Osteocyte (in vitro differentiated cells): ENCODE measurements at regions not wholly inside any gene's neighbourhood (a gene's known extent, or its start where the extent isn't known, plus 50 kb on each side); places are given as distances from the start of the nearest gene placed in this dataset.

ENCODE experiments used
- DNase-seq: peaks from one replicate; pipeline ENCODE4 v3.0.0; 2021; ENCODE audit warnings: mixed read lengths; ENCODE audit not compliant: unreplicated experiment; ENCODE audit errors: extremely low spot score
- H3K27ac Mint-ChIP-seq: one replicate; pipeline ENCODE4 v1.8.0; 2021; ENCODE audit warnings: mild to moderate bottlenecking, mixed read lengths; ENCODE audit not compliant: unreplicated experiment
- H3K27me3 Mint-ChIP-seq: one replicate; pipeline ENCODE4 v1.8.0; 2021; ENCODE audit warnings: mixed read lengths; ENCODE audit not compliant: unreplicated experiment
- H3K36me3 Mint-ChIP-seq: one replicate; pipeline ENCODE4 v1.8.0; 2021; ENCODE audit warnings: mixed read lengths; ENCODE audit not compliant: unreplicated experiment
- H3K4me1 Mint-ChIP-seq: one replicate; pipeline ENCODE4 v1.8.0; 2021; ENCODE audit warnings: mixed read lengths; ENCODE audit not compliant: unreplicated experiment
- H3K4me3 Mint-ChIP-seq: one replicate; pipeline ENCODE4 v1.8.0; 2021; ENCODE audit warnings: mild to moderate bottlenecking, moderate library complexity, mixed read lengths; ENCODE audit not compliant: unreplicated experiment
- H3K9me3 Mint-ChIP-seq: one replicate; pipeline ENCODE4 v1.8.0; 2021; ENCODE audit warnings: mixed read lengths; ENCODE audit not compliant: unreplicated experiment
- CTCF ChIP-seq: fragments of 200-600 bp; sonication (generic); IDR thresholded peaks from 2 replicates; pipeline ENCODE4 v1.5.0; 2021; ENCODE audit warnings: antibody characterized with exemption, mild to moderate bottlenecking, moderate library complexity

- H3K27me3 Mint-ChIP-seq = no peaks in the 10 kb centered on the region
- DNase-seq = no peak
- H3K4me1 Mint-ChIP-seq = no peaks in the 10 kb centered on the region
- H3K9me3 Mint-ChIP-seq = peaks cover 11% of the 10 kb centered on the region
- no peak overlapping the region for H3K4me3 Mint-ChIP-seq
- H3K36me3 Mint-ChIP-seq = no peaks in the 10 kb centered on the region
- TF ChIP-seq CTCF = no peak
- H3K27ac Mint-ChIP-seq = no peak overlapping the region
Observed at GRCh38 chr14:31977001-31977556, 100.0 kb upstream of the ARHGAP5 start.

GRCh38 chr14:31978423-31978822, 98.7 kb upstream of the ARHGAP5 start:
- peaks cover 24% of the 10 kb centered on the region for H3K9me3 Mint-ChIP-seq
- peaks cover 5% of the 10 kb centered on the region for H3K36me3 Mint-ChIP-seq
- no peaks in the 10 kb centered on the region for H3K27me3 Mint-ChIP-seq
- no peak for DNase-seq
- H3K27ac Mint-ChIP-seq = no peak overlapping the region
- TF ChIP-seq CTCF = no peak
- H3K4me3 Mint-ChIP-seq = no peak overlapping the region
- no peaks in the 10 kb centered on the region for H3K4me1 Mint-ChIP-seq

- Mint-ChIP-seq H3K27ac (no peak overlapping the region), H3K36me3 (peaks cover 9% of the 10 kb centered on the region), H3K4me3 (no peak overlapping the region), H3K27me3 (no peaks in the 10 kb centered on the region), H3K9me3 (peaks cover 39% of the 10 kb centered on the region), H3K4me1 (no peaks in the 10 kb centered on the region)
- no peak for TF ChIP-seq CTCF
- DNase-seq = no peak
Observed at GRCh38 chr14:31982642-31983041, 94.5 kb upstream of the ARHGAP5 start.

- no peak for DNase-seq
- Mint-ChIP-seq H3K27me3 (peaks cover 5% of the 10 kb centered on the region), H3K9me3 (peaks cover 33% of the 10 kb centered on the region), H3K27ac (no peak overlapping the region), H3K4me1 (no peaks in the 10 kb centered on the region), H3K4me3 (no peak overlapping the region), H3K36me3 (peaks cover 9% of the 10 kb centered on the region)
- TF ChIP-seq CTCF = no peak
Observed at GRCh38 chr14:31986405-31986804, 90.7 kb upstream of the ARHGAP5 start.

GRCh38 chr14:31987721-31988120, 89.4 kb upstream of the ARHGAP5 start:
- Mint-ChIP-seq H3K27me3 (peaks cover 5% of the 10 kb centered on the region), H3K36me3 (peaks cover 7% of the 10 kb centered on the region), H3K4me3 (no peak overlapping the region), H3K27ac (no peak overlapping the region), H3K4me1 (no peaks in the 10 kb centered on the region), H3K9me3 (peaks cover 21% of the 10 kb centered on the region)
- no peak for TF ChIP-seq CTCF
- no peak for DNase-seq
